Prostate gland (tissue), 2 donors: ENCODE measurements at regions not wholly inside any gene's neighbourhood (a gene's known extent, or its start where the extent isn't known, plus 50 kb on each side); places are given as distances from the start of the nearest gene placed in this dataset.

Source experiments
- POLR2A ChIP-seq: fragments of 450-650 bp; IDR thresholded peaks from one replicate; pipeline ENCODE4 v1.6.1; 2016; ENCODE audit warnings: antibody characterized with exemption, mild to moderate bottlenecking
- TF ChIP-seq, protein P1 (sequence below), 4 experiments: fragments of 200-600 bp in 2 of 4; fragments of 450-650 bp in 2 of 4; sonication (generic) in 2 of 4; IDR thresholded peaks; 1 replicate in 3 of 4; 2 replicates in 1 of 4; pipeline ENCODE4 v1.5.1; 2016 to 2019; ENCODE audit warnings: antibody characterized with exemption in 4 of 4, mild to moderate bottlenecking in 2 of 4, moderate library complexity in 2 of 4

DNA sequence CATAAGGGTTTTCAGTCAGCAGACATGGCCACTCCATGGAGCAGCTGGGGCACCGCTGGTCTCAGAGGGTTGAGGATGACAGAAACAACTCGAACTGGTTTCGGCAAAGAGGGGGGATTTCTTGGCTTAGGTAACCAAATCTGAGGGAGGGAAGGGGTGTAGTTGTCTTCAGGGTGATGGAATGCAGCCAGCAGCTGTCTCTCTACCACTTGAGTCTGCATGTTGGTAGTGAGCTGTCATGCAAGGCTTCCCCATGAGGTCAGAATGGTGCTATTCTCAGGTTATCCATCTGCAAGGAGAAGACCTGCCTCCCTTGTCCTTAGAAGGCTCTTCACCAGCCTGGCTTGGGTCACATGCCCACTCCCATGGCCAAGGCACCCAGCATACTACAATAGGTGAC is 55.6 kb upstream of the PEG3 start:
- no peak for TF ChIP-seq POLR2A
- TF ChIP-seq, protein P1, sequence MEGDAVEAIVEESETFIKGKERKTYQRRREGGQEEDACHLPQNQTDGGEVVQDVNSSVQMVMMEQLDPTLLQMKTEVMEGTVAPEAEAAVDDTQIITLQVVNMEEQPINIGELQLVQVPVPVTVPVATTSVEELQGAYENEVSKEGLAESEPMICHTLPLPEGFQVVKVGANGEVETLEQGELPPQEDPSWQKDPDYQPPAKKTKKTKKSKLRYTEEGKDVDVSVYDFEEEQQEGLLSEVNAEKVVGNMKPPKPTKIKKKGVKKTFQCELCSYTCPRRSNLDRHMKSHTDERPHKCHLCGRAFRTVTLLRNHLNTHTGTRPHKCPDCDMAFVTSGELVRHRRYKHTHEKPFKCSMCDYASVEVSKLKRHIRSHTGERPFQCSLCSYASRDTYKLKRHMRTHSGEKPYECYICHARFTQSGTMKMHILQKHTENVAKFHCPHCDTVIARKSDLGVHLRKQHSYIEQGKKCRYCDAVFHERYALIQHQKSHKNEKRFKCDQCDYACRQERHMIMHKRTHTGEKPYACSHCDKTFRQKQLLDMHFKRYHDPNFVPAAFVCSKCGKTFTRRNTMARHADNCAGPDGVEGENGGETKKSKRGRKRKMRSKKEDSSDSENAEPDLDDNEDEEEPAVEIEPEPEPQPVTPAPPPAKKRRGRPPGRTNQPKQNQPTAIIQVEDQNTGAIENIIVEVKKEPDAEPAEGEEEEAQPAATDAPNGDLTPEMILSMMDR (IDR thresholded peaks at IDR 0.05), result no peak
